Upper lobe of right lung (tissue), 1 donor: ENCODE measurements at regions not wholly inside any gene's neighbourhood (a gene's known extent, or its start where the extent isn't known, plus 50 kb on each side); places are given as distances from the start of the nearest gene placed in this dataset.

Experiments
- ATAC-seq: fragments of 200-7000 bp; cut with Tn5 transposase; one replicate; pipeline ENCODE4 v1.9.1; 2020; ENCODE audit warnings: mild to moderate bottlenecking, moderate library complexity
- DNase-seq: peaks from one replicate; pipeline ENCODE4 v3.0.0-alpha.2; 2020
- H3K27ac ChIP-seq: fragments of 200-600 bp; one replicate; pipeline ENCODE4 v1.8.0; 2022
- H3K27me3 ChIP-seq: fragments of 200-600 bp; one replicate; pipeline ENCODE4 v1.8.0; 2022; ENCODE audit warnings: mild to moderate bottlenecking
- H3K36me3 ChIP-seq: fragments of 200-600 bp; one replicate; pipeline ENCODE4 v1.8.0; 2022
- H3K4me1 ChIP-seq: fragments of 200-600 bp; one replicate; pipeline ENCODE4 v1.8.0; 2022
- H3K4me3 ChIP-seq: fragments of 200-600 bp; one replicate; pipeline ENCODE4 v1.8.0; 2022; ENCODE audit warnings: mild to moderate bottlenecking
- H3K9me3 ChIP-seq: fragments of 200-600 bp; one replicate; pipeline ENCODE4 v1.8.0; 2022
- CTCF ChIP-seq: fragments of 200-600 bp; IDR thresholded peaks from one replicate; pipeline ENCODE4 v1.8.0; 2022; ENCODE audit warnings: antibody characterized with exemption
- intact Hi-C: fragments of 100-400 bp; cut with DNase I; formaldehyde crosslinking; loops from one replicate; pipeline ENCODE4 v1.11.0; 2022
- donor health status: DM: no; HTN: yes; CAD: no; lungs with severe emphysema.

- no peak overlapping the region for H3K27ac ChIP-seq
- no peaks in the 10 kb centered on the region for H3K4me1 ChIP-seq
- TF ChIP-seq CTCF = no peak
- no peak overlapping the region for H3K4me3 ChIP-seq
- DNase-seq (no peak), ATAC-seq (no peak)
- no peaks in the 10 kb centered on the region for H3K36me3 ChIP-seq
- no peaks in the 10 kb centered on the region for H3K27me3 ChIP-seq
- H3K9me3 ChIP-seq = no peaks in the 10 kb centered on the region
- intact Hi-C loops = no loop called here
Measured at GRCh38 chr3:117287602-117288001, 578.0 kb downstream of the TUSC7 start.

GRCh38 chr3:117291476-117291875, 581.9 kb downstream of the TUSC7 start:
- TF ChIP-seq CTCF = no peak
- intact Hi-C loops = no loop called here
- Histone ChIP-seq H3K9me3 (no peaks in the 10 kb centered on the region), H3K4me1 (no peaks in the 10 kb centered on the region), H3K27me3 (no peaks in the 10 kb centered on the region), H3K36me3 (no peaks in the 10 kb centered on the region), H3K27ac (no peak overlapping the region), H3K4me3 (no peak overlapping the region)
- no peak for ATAC-seq
- DNase-seq = no peak

GRCh38 chr3:117297065-117297464, 587.5 kb downstream of the TUSC7 start:
- ATAC-seq (no peak), DNase-seq (no peak)
- Histone ChIP-seq H3K4me3 (no peak overlapping the region), H3K36me3 (no peaks in the 10 kb centered on the region), H3K27me3 (no peaks in the 10 kb centered on the region), H3K9me3 (no peaks in the 10 kb centered on the region), H3K4me1 (no peaks in the 10 kb centered on the region), H3K27ac (no peak overlapping the region)
- no peak for TF ChIP-seq CTCF
- intact Hi-C loops = no loop called here

GRCh38 chr3:117297541-117297940, 588.0 kb downstream of the TUSC7 start:
- Histone ChIP-seq H3K9me3 (no peaks in the 10 kb centered on the region), H3K27me3 (no peaks in the 10 kb centered on the region), H3K27ac (no peak overlapping the region), H3K4me1 (no peaks in the 10 kb centered on the region), H3K36me3 (no peaks in the 10 kb centered on the region), H3K4me3 (no peak overlapping the region)
- intact Hi-C loops = no loop called here
- ATAC-seq (no peak), DNase-seq (no peak)
- TF ChIP-seq CTCF = no peak

- intact Hi-C loops = no loop called here
- H3K27ac ChIP-seq = no peak overlapping the region
Measured at GRCh38 chr3:117298273-117298672, 588.7 kb downstream of the TUSC7 start.

More at GRCh38 chr3:117298273-117298672, 588.7 kb downstream of the TUSC7 start:
- H3K4me1 ChIP-seq = no peaks in the 10 kb centered on the region
- ATAC-seq (no peak), DNase-seq (no peak)
- TF ChIP-seq CTCF = no peak
- H3K36me3 ChIP-seq = no peaks in the 10 kb centered on the region
- H3K27me3 ChIP-seq = no peaks in the 10 kb centered on the region
- no peaks in the 10 kb centered on the region for H3K9me3 ChIP-seq
- H3K4me3 ChIP-seq = no peak overlapping the region
